ENCODE measurements at regions not wholly inside any gene's neighbourhood (a gene's known extent, or its start where the extent isn't known, plus 50 kb on each side); places are given as distances from the start of the nearest gene placed in this dataset.

DNA sequence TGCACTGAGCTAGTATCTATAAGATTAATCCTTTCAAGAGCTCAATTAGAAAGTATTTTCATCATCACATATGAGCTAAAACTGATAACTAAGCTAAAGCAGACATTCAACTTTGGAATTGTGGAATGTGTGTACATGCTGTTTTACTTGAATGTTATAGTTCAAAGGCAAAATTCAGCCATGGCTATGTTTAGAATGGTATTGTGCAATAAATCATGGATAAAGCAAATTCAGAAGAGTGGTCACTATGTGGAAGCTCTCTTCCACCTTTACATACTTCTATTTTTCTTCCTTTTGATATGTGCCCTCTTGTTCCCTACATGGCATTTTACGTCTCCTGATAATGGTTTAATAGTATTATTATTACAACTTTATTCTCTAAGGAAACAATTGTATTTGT is 1366.3 kb upstream of the LRRTM1 start:
- TF ChIP-seq, protein P1, sequence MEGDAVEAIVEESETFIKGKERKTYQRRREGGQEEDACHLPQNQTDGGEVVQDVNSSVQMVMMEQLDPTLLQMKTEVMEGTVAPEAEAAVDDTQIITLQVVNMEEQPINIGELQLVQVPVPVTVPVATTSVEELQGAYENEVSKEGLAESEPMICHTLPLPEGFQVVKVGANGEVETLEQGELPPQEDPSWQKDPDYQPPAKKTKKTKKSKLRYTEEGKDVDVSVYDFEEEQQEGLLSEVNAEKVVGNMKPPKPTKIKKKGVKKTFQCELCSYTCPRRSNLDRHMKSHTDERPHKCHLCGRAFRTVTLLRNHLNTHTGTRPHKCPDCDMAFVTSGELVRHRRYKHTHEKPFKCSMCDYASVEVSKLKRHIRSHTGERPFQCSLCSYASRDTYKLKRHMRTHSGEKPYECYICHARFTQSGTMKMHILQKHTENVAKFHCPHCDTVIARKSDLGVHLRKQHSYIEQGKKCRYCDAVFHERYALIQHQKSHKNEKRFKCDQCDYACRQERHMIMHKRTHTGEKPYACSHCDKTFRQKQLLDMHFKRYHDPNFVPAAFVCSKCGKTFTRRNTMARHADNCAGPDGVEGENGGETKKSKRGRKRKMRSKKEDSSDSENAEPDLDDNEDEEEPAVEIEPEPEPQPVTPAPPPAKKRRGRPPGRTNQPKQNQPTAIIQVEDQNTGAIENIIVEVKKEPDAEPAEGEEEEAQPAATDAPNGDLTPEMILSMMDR (IDR thresholded peaks at IDR 0.05), result no peak
- no peak for TF ChIP-seq POLR2A (IDR thresholded peaks at IDR 0.05)
- no peak for TF ChIP-seq POLR2AphosphoS5 (IDR thresholded peaks at IDR 0.05)

Measured in breast epithelium (tissue), 3 donors.